Fibroblast of peridontal ligament (primary cell): ENCODE measurements at regions not wholly inside any gene's neighbourhood (a gene's known extent, or its start where the extent isn't known, plus 50 kb on each side); places are given as distances from the start of the nearest gene placed in this dataset.

ENCODE experiments used
- DNase-seq: peaks from one replicate; pipeline ENCODE4 v3.0.0-alpha.2; 2010; ENCODE audit errors: extremely low read depth

GRCh38 chr4:129410115-129410514 is 314.2 kb downstream of the C4orf33 start:
- DNase-seq = no peak

GRCh38 chr4:129415004-129415403 is 319.1 kb downstream of the C4orf33 start:
- no peak for DNase-seq

- DNase-seq = no peak
Observed at GRCh38 chr4:129420637-129421036, 324.7 kb downstream of the C4orf33 start.

- DNase-seq = no peak
Observed at GRCh38 chr4:129422277-129422676, 326.3 kb downstream of the C4orf33 start.

GRCh38 chr4:129428454-129428853 is 332.5 kb downstream of the C4orf33 start:
- no peak for DNase-seq

- DNase-seq = peak; percentile 2
Observed at GRCh38 chr4:129429581-129430320, 333.8 kb downstream of the C4orf33 start.

GRCh38 chr4:129437347-129437746 is 341.4 kb downstream of the C4orf33 start:
- DNase-seq = no peak

GRCh38 chr4:129438456-129438981 is 342.6 kb downstream of the C4orf33 start:
- DNase-seq = no peak

GRCh38 chr4:129446074-129446473 is 350.1 kb downstream of the C4orf33 start:
- DNase-seq = no peak

- DNase-seq = no peak
Observed at GRCh38 chr4:129453524-129454200, 357.7 kb downstream of the C4orf33 start.

GRCh38 chr4:129455482-129455881 is 359.5 kb downstream of the C4orf33 start:
- DNase-seq = no peak

- DNase-seq = no peak
Observed at GRCh38 chr4:129468624-129469023, 372.7 kb downstream of the C4orf33 start.

GRCh38 chr4:129474698-129475097 is 378.7 kb downstream of the C4orf33 start:
- no peak for DNase-seq

- no peak for DNase-seq
Observed at GRCh38 chr4:129481107-129481506, 385.2 kb downstream of the C4orf33 start.

- no peak for DNase-seq
Observed at GRCh38 chr4:129488427-129488826, 392.5 kb downstream of the C4orf33 start.

- no peak for DNase-seq
Observed at GRCh38 chr4:129490516-129490915, 394.6 kb downstream of the C4orf33 start.

GRCh38 chr4:129498626-129499025 is 402.7 kb downstream of the C4orf33 start:
- no peak for DNase-seq

- DNase-seq = no peak
Observed at GRCh38 chr4:129514852-129515251, 418.9 kb downstream of the C4orf33 start.

GRCh38 chr4:129515356-129515755 is 419.4 kb downstream of the C4orf33 start:
- DNase-seq = no peak

GRCh38 chr4:129526812-129527211 is 430.9 kb downstream of the C4orf33 start:
- DNase-seq = no peak

GRCh38 chr4:129531253-129531652 is 435.3 kb downstream of the C4orf33 start:
- no peak for DNase-seq

GRCh38 chr4:129532573-129532972 is 436.6 kb downstream of the C4orf33 start:
- no peak for DNase-seq

- no peak for DNase-seq
Observed at GRCh38 chr4:129543299-129543698, 447.3 kb downstream of the C4orf33 start.
